PC-3 (cell line): ENCODE measurements at regions not wholly inside any gene's neighbourhood (a gene's known extent, or its start where the extent isn't known, plus 50 kb on each side); places are given as distances from the start of the nearest gene placed in this dataset.

ENCODE experiments used
- CTCF ChIP-seq: fragments of 300-600 bp; sonication (generic); conservative IDR thresholded peaks from 2 replicates; pipeline ENCODE4 v1.5.1; 2017; ENCODE audit warnings: antibody characterized with exemption, low read depth, mild to moderate bottlenecking, low read length
- EZH2 ChIP-seq: fragments of 300-600 bp; sonication (generic); IDR thresholded peaks from one replicate; pipeline ENCODE4 v1.6.1; 2017; ENCODE audit warnings: antibody characterized with exemption, mild to moderate bottlenecking, low read length; ENCODE audit not compliant: unreplicated experiment

- no peak for TF ChIP-seq CTCF
- no peak for TF ChIP-seq EZH2
Observed at GRCh38 chr3:106213954-106214353, 345.1 kb upstream of the CBLB start.
